ENCODE measurements at regions not wholly inside any gene's neighbourhood (a gene's known extent, or its start where the extent isn't known, plus 50 kb on each side); places are given as distances from the start of the nearest gene placed in this dataset.

GRCh38 chr5:4659851-4660250, 480.3 kb upstream of the ADAMTS16 start:
- no peak for TF ChIP-seq POLR2A (IDR thresholded peaks at IDR 0.05)
- TF ChIP-seq CTCF (IDR thresholded peaks at IDR 0.05): no peak
